Mesendoderm (in vitro differentiated cells): ENCODE measurements at regions not wholly inside any gene's neighbourhood (a gene's known extent, or its start where the extent isn't known, plus 50 kb on each side); places are given as distances from the start of the nearest gene placed in this dataset.

Source experiments
- DNase-seq: peaks from one replicate; pipeline ENCODE4 v3.0.0; 2013
- H2AK5ac ChIP-seq: 2 replicates; pipeline ENCODE4 v1.6.1; 2013; ENCODE audit warnings: low read length, inconsistent platforms
- H2BK120ac ChIP-seq: 2 replicates; pipeline ENCODE4 v1.6.1; 2013; ENCODE audit warnings: low read depth, mild to moderate bottlenecking, low read length, moderate library complexity, mixed read lengths
- H2BK15ac ChIP-seq: replicated peaks from 2 replicates; pipeline ENCODE4 v1.6.1; 2013; ENCODE audit warnings: low read depth, mild to moderate bottlenecking, moderate library complexity
- H2BK5ac ChIP-seq: 2 replicates; pipeline ENCODE4 v1.6.1; 2013; ENCODE audit warnings: low read length, inconsistent platforms
- H3K18ac ChIP-seq: 2 replicates; pipeline ENCODE4 v1.6.1; 2013; ENCODE audit warnings: mild to moderate bottlenecking, low read length, mixed read lengths
- H3K23ac ChIP-seq: one replicate; pipeline ENCODE4 v1.6.1; 2013; ENCODE audit warnings: low read length
- H3K27ac ChIP-seq: 2 replicates; pipeline ENCODE4 v1.5.1; 2013; ENCODE audit warnings: low read depth, mild to moderate bottlenecking, inconsistent platforms, low read length, moderate library complexity
- H3K27me3 ChIP-seq: 2 replicates; pipeline ENCODE4 v1.6.1; 2013; ENCODE audit warnings: low read length, control low read depth, mild to moderate bottlenecking, inconsistent platforms; ENCODE audit not compliant: insufficient read depth, poor library complexity
- H3K36me3 ChIP-seq: 2 replicates; pipeline ENCODE4 v1.6.1; 2013; ENCODE audit warnings: low read length, inconsistent platforms; ENCODE audit not compliant: control insufficient read depth, insufficient read depth
- H3K4ac ChIP-seq: one replicate; pipeline ENCODE4 v1.6.1; 2013; ENCODE audit warnings: low read depth, mild to moderate bottlenecking, low read length, moderate library complexity
- H3K4me1 ChIP-seq: 2 replicates; pipeline ENCODE4 v1.6.1; 2013; ENCODE audit warnings: low read depth, low read length, inconsistent platforms; ENCODE audit not compliant: control insufficient read depth
- H3K4me2 ChIP-seq: 2 replicates; pipeline ENCODE4 v1.6.1; 2013; ENCODE audit warnings: low read length
- H3K4me3 ChIP-seq: 2 replicates; pipeline ENCODE4 v1.5.1; 2013; ENCODE audit warnings: mild to moderate bottlenecking, low read length
- H3K56ac ChIP-seq: one replicate; pipeline ENCODE4 v1.6.1; 2013; ENCODE audit warnings: low read length
- H3K79me1 ChIP-seq: 2 replicates; pipeline ENCODE4 v1.6.1; 2013; ENCODE audit warnings: low read length, inconsistent platforms
- H3K79me2 ChIP-seq: 2 replicates; pipeline ENCODE4 v1.6.1; 2013; ENCODE audit warnings: mild to moderate bottlenecking, low read length; ENCODE audit not compliant: control insufficient read depth, insufficient read depth
- H3K9ac ChIP-seq: 2 replicates; pipeline ENCODE4 v1.6.1; 2013; ENCODE audit warnings: low read length, inconsistent platforms
- H4K5ac ChIP-seq: one replicate; pipeline ENCODE4 v1.6.1; 2013; ENCODE audit warnings: low read length
- H4K8ac ChIP-seq: one replicate; pipeline ENCODE4 v1.6.1; 2013; ENCODE audit warnings: low read depth, mild to moderate bottlenecking, control low read depth, low read length, moderate library complexity
- WGBS: extraction: QIAGEN DNeasy Blood & Tissue Kit; methylation state at CpG from one replicate; pipeline ENCODE4 v1.1.7; 2013; ENCODE audit warnings: low lambda C conversion rate, missing lambda C conversion rate; ENCODE audit not compliant: insufficient coverage; ENCODE audit errors: extremely low coverage; 5-methylcytosine and 5-hydroxymethylcytosine counted together

- no peak overlapping the region for H4K5ac ChIP-seq
- no peak for DNase-seq
- H4K8ac ChIP-seq, result no peak overlapping the region
- H2BK120ac ChIP-seq, result no peak overlapping the region
- no peaks in the 10 kb centered on the region for H3K36me3 ChIP-seq
- H3K4me1 ChIP-seq, result no peaks in the 10 kb centered on the region
- no peak overlapping the region for H3K4me3 ChIP-seq
- no CpG with 5 or more reads among the region's 2 CpGs for WGBS
- H3K9ac ChIP-seq, result no peak overlapping the region
- no peak overlapping the region for H3K27ac ChIP-seq
- H3K79me1 ChIP-seq, result no peaks in the 10 kb centered on the region
- H2BK15ac ChIP-seq, result no peak overlapping the region
- H3K23ac ChIP-seq, result no peak overlapping the region
- no peak overlapping the region for H3K18ac ChIP-seq
- H3K79me2 ChIP-seq, result no peaks in the 10 kb centered on the region
- H3K4ac ChIP-seq, result no peak overlapping the region
- H2AK5ac ChIP-seq, result no peak overlapping the region
- no peak overlapping the region for H3K4me2 ChIP-seq
- no peak overlapping the region for H3K56ac ChIP-seq
- no peaks in the 10 kb centered on the region for H3K27me3 ChIP-seq
- no peak overlapping the region for H2BK5ac ChIP-seq
Observed at GRCh38 chr5:158344376-158344775, 485.4 kb upstream of the CLINT1 start.

GRCh38 chr5:158340608-158341007, 481.7 kb upstream of the CLINT1 start:
- H3K79me1 ChIP-seq, result no peaks in the 10 kb centered on the region
- no peaks in the 10 kb centered on the region for H3K79me2 ChIP-seq
- no CpG with 5 or more reads among the region's 1 CpG for WGBS
- no peak overlapping the region for H2AK5ac ChIP-seq
- no peak overlapping the region for H3K9ac ChIP-seq
- no peak overlapping the region for H3K23ac ChIP-seq
- H2BK120ac ChIP-seq, result no peak overlapping the region
- no peaks in the 10 kb centered on the region for H3K36me3 ChIP-seq
- H3K27me3 ChIP-seq, result no peaks in the 10 kb centered on the region
- H3K4me3 ChIP-seq, result no peak overlapping the region
- no peak overlapping the region for H2BK15ac ChIP-seq
- no peak overlapping the region for H3K4me2 ChIP-seq
- no peak for DNase-seq
- H3K4me1 ChIP-seq, result no peaks in the 10 kb centered on the region
- H2BK5ac ChIP-seq, result no peak overlapping the region
- no peak overlapping the region for H3K56ac ChIP-seq
- H3K27ac ChIP-seq, result no peak overlapping the region
- H4K5ac ChIP-seq, result no peak overlapping the region
- H3K4ac ChIP-seq, result no peak overlapping the region
- H3K18ac ChIP-seq, result no peak overlapping the region
- H4K8ac ChIP-seq, result no peak overlapping the region

- no peak overlapping the region for H2BK120ac ChIP-seq
- H3K9ac ChIP-seq, result no peak overlapping the region
- no peak overlapping the region for H3K56ac ChIP-seq
- no peak overlapping the region for H3K23ac ChIP-seq
- no peaks in the 10 kb centered on the region for H3K36me3 ChIP-seq
- H3K4me1 ChIP-seq, result no peaks in the 10 kb centered on the region
- no peak overlapping the region for H4K5ac ChIP-seq
- no peak overlapping the region for H2BK15ac ChIP-seq
- H4K8ac ChIP-seq, result no peak overlapping the region
- no peaks in the 10 kb centered on the region for H3K79me2 ChIP-seq
- no peak overlapping the region for H3K4me2 ChIP-seq
- peak overlapping the region; percentile 65 for H3K18ac ChIP-seq
- no peak overlapping the region for H2AK5ac ChIP-seq
- WGBS, result no CpG with 5 or more reads among the region's 1 CpG
- DNase-seq, result peak; percentile 28
- no peak overlapping the region for H2BK5ac ChIP-seq
- H3K4ac ChIP-seq, result no peak overlapping the region
- no peaks in the 10 kb centered on the region for H3K27me3 ChIP-seq
- no peak overlapping the region for H3K4me3 ChIP-seq
- H3K79me1 ChIP-seq, result no peaks in the 10 kb centered on the region
- no peak overlapping the region for H3K27ac ChIP-seq
Observed at GRCh38 chr5:158326256-158326655, 467.3 kb upstream of the CLINT1 start.

GRCh38 chr5:158324236-158324635, 465.3 kb upstream of the CLINT1 start:
- Histone ChIP-seq H4K8ac (no peak overlapping the region), H3K27ac (no peak overlapping the region), H2AK5ac (no peak overlapping the region), H3K4ac (no peak overlapping the region), H2BK120ac (no peak overlapping the region), H3K4me1 (no peaks in the 10 kb centered on the region), H3K23ac (no peak overlapping the region), H3K36me3 (no peaks in the 10 kb centered on the region), H4K5ac (no peak overlapping the region), H3K27me3 (no peaks in the 10 kb centered on the region), H3K79me1 (no peaks in the 10 kb centered on the region), H2BK5ac (no peak overlapping the region), H3K56ac (no peak overlapping the region), H2BK15ac (no peak overlapping the region), H3K79me2 (no peaks in the 10 kb centered on the region), H3K9ac (no peak overlapping the region), H3K4me3 (no peak overlapping the region), H3K4me2 (no peak overlapping the region), H3K18ac (no peak overlapping the region)
- WGBS, result no CpG with 5 or more reads among the region's 3 CpGs
- DNase-seq, result peak; percentile 52

GRCh38 chr5:158322620-158323019, 463.7 kb upstream of the CLINT1 start:
- no peak overlapping the region for H4K8ac ChIP-seq
- no peaks in the 10 kb centered on the region for H3K79me2 ChIP-seq
- no peaks in the 10 kb centered on the region for H3K79me1 ChIP-seq
- H3K4me3 ChIP-seq, result no peak overlapping the region
- no peak overlapping the region for H3K27ac ChIP-seq
- H3K4me1 ChIP-seq, result no peaks in the 10 kb centered on the region
- no CpG with 5 or more reads among the region's 1 CpG for WGBS
- H3K56ac ChIP-seq, result no peak overlapping the region
- no peak overlapping the region for H2BK15ac ChIP-seq
- H3K18ac ChIP-seq, result no peak overlapping the region
- no peaks in the 10 kb centered on the region for H3K27me3 ChIP-seq
- no peak for DNase-seq
- H3K23ac ChIP-seq, result no peak overlapping the region
- no peak overlapping the region for H3K4me2 ChIP-seq
- no peak overlapping the region for H2BK5ac ChIP-seq
- no peak overlapping the region for H2BK120ac ChIP-seq
- no peak overlapping the region for H4K5ac ChIP-seq
- no peak overlapping the region for H3K9ac ChIP-seq
- no peak overlapping the region for H2AK5ac ChIP-seq
- H3K36me3 ChIP-seq, result no peaks in the 10 kb centered on the region
- H3K4ac ChIP-seq, result no peak overlapping the region

GRCh38 chr5:158320934-158321333, 462.0 kb upstream of the CLINT1 start:
- Histone ChIP-seq H2AK5ac (no peak overlapping the region), H3K23ac (no peak overlapping the region), H2BK120ac (no peak overlapping the region), H3K4ac (no peak overlapping the region), H3K36me3 (no peaks in the 10 kb centered on the region), H3K4me1 (no peaks in the 10 kb centered on the region), H3K79me2 (no peaks in the 10 kb centered on the region), H3K9ac (no peak overlapping the region), H3K4me3 (no peak overlapping the region), H2BK5ac (no peak overlapping the region), H3K27me3 (no peaks in the 10 kb centered on the region), H2BK15ac (no peak overlapping the region), H3K56ac (no peak overlapping the region), H3K4me2 (no peak overlapping the region), H4K5ac (no peak overlapping the region), H3K18ac (no peak overlapping the region), H3K79me1 (no peaks in the 10 kb centered on the region), H4K8ac (no peak overlapping the region), H3K27ac (no peak overlapping the region)
- DNase-seq, result no peak
- no CpG with 5 or more reads among the region's 5 CpGs for WGBS
